Memory B cell (primary cell): ENCODE measurements at regions not wholly inside any gene's neighbourhood (a gene's known extent, or its start where the extent isn't known, plus 50 kb on each side); places are given as distances from the start of the nearest gene placed in this dataset.
"Not testable (repeated sequence)": the region's sequence is repeated elsewhere in the genome, so short reads cannot be mapped to it uniquely, and the experiment has no call there.

Experiments used
- ATAC-seq: fragments of 150-1000 bp; cut with Tn5 transposase; 2 replicates; pipeline ENCODE4 v1.10.0; 2021; ENCODE audit warnings: low read depth, mild to moderate bottlenecking, moderate library complexity
- DNase-seq, 2 donors: peaks; one replicate each; pipeline ENCODE4 v3.0.0; 2022; ENCODE audit warnings: low spot score in 2 of 2
- H3K27ac Mint-ChIP-seq: one replicate; pipeline ENCODE4 v1.8.0; 2022; ENCODE audit warnings: mild to moderate bottlenecking, moderate library complexity, mixed read lengths
- H3K27me3 Mint-ChIP-seq: one replicate; pipeline ENCODE4 v1.8.0; 2022; ENCODE audit warnings: mixed read lengths
- H3K36me3 Mint-ChIP-seq: one replicate; pipeline ENCODE4 v1.8.0; 2022; ENCODE audit warnings: mild to moderate bottlenecking, mixed read lengths
- H3K4me1 Mint-ChIP-seq: one replicate; pipeline ENCODE4 v1.8.0; 2022; ENCODE audit warnings: mixed read lengths
- H3K4me3 Mint-ChIP-seq: one replicate; pipeline ENCODE4 v1.8.0; 2022; ENCODE audit warnings: mild to moderate bottlenecking, moderate library complexity, mixed read lengths
- H3K9me3 Mint-ChIP-seq: one replicate; pipeline ENCODE4 v1.8.0; 2022; ENCODE audit warnings: mixed read lengths

DNA sequence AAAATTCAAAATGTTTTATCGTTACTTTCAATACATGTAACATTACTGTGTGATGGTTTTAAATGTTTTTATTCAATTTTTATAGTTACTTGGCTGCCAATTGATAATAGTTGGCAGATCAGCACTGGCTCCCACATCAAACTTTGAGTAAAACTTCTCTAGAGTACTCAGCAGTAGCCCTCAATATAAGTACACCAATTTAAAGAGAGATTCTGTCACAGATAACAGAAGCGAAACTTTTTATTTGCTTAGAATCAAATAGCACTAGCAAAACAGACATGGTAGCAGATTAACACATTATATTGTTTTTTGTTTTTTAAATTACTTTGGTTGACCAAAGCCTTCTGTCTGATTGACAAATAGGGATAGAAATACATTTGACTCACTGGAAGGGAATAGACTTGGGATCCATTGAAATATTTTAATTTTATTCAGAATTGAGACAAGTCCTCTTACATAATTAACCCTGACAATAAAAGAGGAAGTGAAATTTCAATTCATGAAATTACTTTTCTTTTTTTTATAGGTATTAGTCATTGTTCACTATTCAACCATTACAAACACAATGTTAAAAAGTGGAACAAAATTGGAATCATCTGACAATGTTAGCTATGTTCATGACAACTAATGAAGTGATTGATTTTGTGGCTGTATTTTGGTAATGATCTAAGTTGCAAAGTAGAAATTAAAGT is 554.9 kb downstream of the KLHL4 start:
- no peak overlapping the region for H3K4me3 Mint-ChIP-seq
- no peaks in the 10 kb centered on the region for H3K9me3 Mint-ChIP-seq
- H3K4me1 Mint-ChIP-seq = no peaks in the 10 kb centered on the region
- no peaks in the 10 kb centered on the region for H3K36me3 Mint-ChIP-seq
- no peak overlapping the region for H3K27ac Mint-ChIP-seq
- DNase-seq (no peak), ATAC-seq (no peak)
- H3K27me3 Mint-ChIP-seq = no peaks in the 10 kb centered on the region

DNA sequence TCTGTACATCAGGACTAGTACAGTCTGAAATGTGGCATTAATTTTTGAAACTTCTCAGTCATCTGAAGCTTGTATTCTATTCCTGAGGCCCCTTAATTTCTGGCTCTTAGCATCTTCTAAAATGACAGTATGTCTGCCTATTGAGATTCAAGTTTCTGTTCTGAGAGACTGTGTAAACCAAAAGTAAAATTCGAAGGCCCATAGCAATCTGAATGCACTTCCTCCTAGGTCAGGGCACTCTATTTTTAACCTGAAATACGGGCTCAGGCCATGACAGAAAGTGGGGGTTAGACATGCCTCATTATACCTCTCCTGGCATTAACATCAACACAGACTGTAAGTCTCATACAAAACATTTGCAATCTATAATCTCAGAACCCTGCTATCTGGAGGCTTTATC is 584.4 kb downstream of the KLHL4 start:
- H3K36me3 Mint-ChIP-seq = no peaks in the 10 kb centered on the region
- H3K4me3 Mint-ChIP-seq = no peak overlapping the region
- H3K9me3 Mint-ChIP-seq = peaks cover 3% of the 10 kb centered on the region
- ATAC-seq = no peak
- DNase-seq = no peak
- H3K27ac Mint-ChIP-seq = no peak overlapping the region
- H3K4me1 Mint-ChIP-seq = no peaks in the 10 kb centered on the region
- no peaks in the 10 kb centered on the region for H3K27me3 Mint-ChIP-seq

DNA sequence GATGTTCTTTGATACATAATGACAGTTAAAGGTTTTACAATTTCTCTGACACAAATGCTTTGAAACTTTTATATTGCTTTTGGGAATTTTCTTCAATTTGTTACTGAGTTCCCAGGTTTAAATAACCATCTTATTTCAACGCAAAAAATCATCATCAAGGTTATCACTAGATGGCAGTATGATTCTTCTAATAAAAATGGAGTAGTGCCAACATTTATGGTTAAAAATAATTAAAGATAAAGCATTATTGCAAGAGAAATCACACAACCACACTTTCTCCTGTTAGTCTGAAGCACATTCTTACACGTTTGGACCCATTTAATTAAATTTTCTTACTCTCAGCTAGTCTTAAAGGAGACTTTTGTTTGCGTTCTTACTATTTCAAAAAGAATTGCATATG is 611.3 kb upstream of the CPXCR1 start:
- ATAC-seq = no peak
- Mint-ChIP-seq H3K4me3 (no peak overlapping the region), H3K36me3 (no peaks in the 10 kb centered on the region), H3K27ac (no peak overlapping the region), H3K4me1 (no peaks in the 10 kb centered on the region), H3K27me3 (no peaks in the 10 kb centered on the region), H3K9me3 (no peaks in the 10 kb centered on the region)
- no peak for DNase-seq

GRCh38 chrX:88136328-88136727 is 610.7 kb upstream of the CPXCR1 start:
- H3K9me3 Mint-ChIP-seq = no peaks in the 10 kb centered on the region
- H3K4me3 Mint-ChIP-seq = no peak overlapping the region
- no peak overlapping the region for H3K27ac Mint-ChIP-seq
- no peak for ATAC-seq
- no peaks in the 10 kb centered on the region for H3K36me3 Mint-ChIP-seq
- no peaks in the 10 kb centered on the region for H3K27me3 Mint-ChIP-seq
- no peak for DNase-seq
- H3K4me1 Mint-ChIP-seq = no peaks in the 10 kb centered on the region

DNA sequence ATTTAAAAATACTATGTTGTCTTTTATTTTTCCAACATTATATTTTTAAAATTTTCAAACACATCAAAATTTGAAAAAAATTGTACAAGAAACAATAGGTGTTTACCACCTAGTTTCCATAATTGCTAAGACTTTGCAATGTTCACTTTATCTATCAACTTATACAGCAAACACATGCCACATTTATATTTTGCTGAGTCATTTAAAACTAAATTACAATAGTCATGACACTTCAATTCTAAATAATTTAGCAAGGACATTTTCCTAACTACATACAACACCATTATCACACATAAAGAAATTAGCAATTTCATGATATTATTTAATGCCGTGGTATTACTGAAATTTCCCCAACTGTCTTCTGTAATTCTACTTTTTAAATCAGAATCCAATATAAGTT is 600.4 kb upstream of the CPXCR1 start:
- Mint-ChIP-seq H3K4me3 (no peak overlapping the region), H3K4me1 (no peaks in the 10 kb centered on the region), H3K27ac (no peak overlapping the region), H3K36me3 (no peaks in the 10 kb centered on the region), H3K9me3 (no peaks in the 10 kb centered on the region), H3K27me3 (no peaks in the 10 kb centered on the region)
- ATAC-seq = no peak
- DNase-seq = no peak

DNA sequence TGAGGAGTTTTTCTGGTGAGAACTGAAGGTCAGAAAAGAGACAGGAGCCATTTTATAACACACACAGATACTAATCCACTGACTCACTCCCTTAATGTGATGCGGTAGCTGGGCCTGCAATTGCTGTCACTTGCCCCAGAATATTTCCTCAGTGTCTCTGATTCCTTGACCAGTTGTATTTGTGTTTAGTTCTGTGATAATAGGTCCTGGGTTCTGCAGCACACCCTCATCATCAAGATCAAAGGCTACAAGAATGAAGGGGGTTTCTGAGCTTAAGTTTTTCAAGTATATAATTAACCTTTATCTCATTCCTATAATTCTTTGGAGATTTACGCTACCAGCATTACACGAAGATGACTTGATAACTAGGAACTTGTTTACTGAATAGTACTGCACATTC is 576.5 kb upstream of the CPXCR1 start:
- ATAC-seq (no peak), DNase-seq (no peak)
- Mint-ChIP-seq H3K27me3 (no peaks in the 10 kb centered on the region), H3K36me3 (no peaks in the 10 kb centered on the region), H3K4me1 (no peaks in the 10 kb centered on the region), H3K9me3 (peaks cover 6% of the 10 kb centered on the region), H3K4me3 (no peak overlapping the region), H3K27ac (no peak overlapping the region)

DNA sequence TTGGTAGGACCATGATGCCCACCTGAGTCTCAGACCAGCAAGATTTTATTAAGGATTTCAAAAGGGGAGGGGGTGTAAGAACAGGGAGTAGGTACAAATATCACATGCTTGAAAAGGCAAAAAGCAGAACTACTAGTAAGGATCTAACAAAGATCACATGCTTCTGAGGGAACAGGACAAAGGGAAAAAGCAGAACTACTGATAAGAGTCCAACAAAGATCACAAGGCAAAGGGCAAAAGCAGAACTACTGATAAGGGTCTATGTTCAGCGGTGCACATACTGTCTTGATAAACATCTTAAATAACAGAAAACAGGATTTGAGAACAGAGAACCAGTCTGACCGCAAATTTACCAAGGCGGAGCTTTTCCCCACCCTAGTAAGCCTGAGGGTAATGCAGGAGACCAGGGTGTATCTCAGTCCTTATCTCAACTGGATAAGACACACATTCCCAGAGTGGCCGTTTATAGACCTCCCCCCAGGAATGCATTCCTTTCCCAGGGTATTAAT is 573.0 kb upstream of the CPXCR1 start:
- not testable (repeated sequence) for ATAC-seq, H3K27ac Mint-ChIP-seq, H3K4me1 Mint-ChIP-seq, H3K36me3 Mint-ChIP-seq, DNase-seq, H3K27me3 Mint-ChIP-seq, H3K9me3 Mint-ChIP-seq, H3K4me3 Mint-ChIP-seq

- ATAC-seq = no peak
- no peak overlapping the region for H3K4me3 Mint-ChIP-seq
- no peaks in the 10 kb centered on the region for H3K9me3 Mint-ChIP-seq
Measured at GRCh38 chrX:88202149-88202548, 544.9 kb upstream of the CPXCR1 start.

DNA sequence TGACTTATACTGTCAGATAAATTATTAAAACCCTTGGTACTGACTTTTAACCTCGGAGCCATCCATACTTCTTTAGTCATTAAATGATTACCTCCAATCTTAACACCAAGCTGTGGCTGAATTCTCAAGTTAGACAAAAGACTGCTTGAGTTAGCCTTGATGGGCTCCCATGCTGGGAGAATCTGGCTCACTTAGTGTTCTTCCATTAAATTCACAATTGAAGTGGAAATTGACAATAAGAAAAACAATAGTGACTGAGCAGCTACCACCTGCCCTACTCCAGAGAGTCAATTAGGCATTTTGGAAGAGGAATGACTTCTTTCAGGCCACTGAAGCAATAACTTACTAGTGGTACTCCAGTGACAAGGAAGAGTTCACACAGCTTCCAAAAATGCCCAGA is 503.0 kb upstream of the CPXCR1 start:
- Mint-ChIP-seq H3K4me1 (no peaks in the 10 kb centered on the region), H3K9me3 (peaks cover 3% of the 10 kb centered on the region), H3K27ac (no peak overlapping the region), H3K36me3 (no peaks in the 10 kb centered on the region), H3K27me3 (no peaks in the 10 kb centered on the region), H3K4me3 (no peak overlapping the region)
- no peak for ATAC-seq
- no peak for DNase-seq

More at GRCh38 chrX:88202149-88202548, 544.9 kb upstream of the CPXCR1 start:
- Mint-ChIP-seq H3K27ac (no peak overlapping the region), H3K4me1 (no peaks in the 10 kb centered on the region), H3K36me3 (no peaks in the 10 kb centered on the region), H3K27me3 (no peaks in the 10 kb centered on the region)
- DNase-seq = no peak

GRCh38 chrX:88284844-88285243 is 462.2 kb upstream of the CPXCR1 start:
- no peak overlapping the region for H3K4me3 Mint-ChIP-seq
- DNase-seq (no peak), ATAC-seq (no peak)
- H3K27me3 Mint-ChIP-seq = no peaks in the 10 kb centered on the region
- H3K4me1 Mint-ChIP-seq = no peaks in the 10 kb centered on the region
- peaks cover 3% of the 10 kb centered on the region for H3K9me3 Mint-ChIP-seq
- H3K27ac Mint-ChIP-seq = no peak overlapping the region
- no peaks in the 10 kb centered on the region for H3K36me3 Mint-ChIP-seq

DNA sequence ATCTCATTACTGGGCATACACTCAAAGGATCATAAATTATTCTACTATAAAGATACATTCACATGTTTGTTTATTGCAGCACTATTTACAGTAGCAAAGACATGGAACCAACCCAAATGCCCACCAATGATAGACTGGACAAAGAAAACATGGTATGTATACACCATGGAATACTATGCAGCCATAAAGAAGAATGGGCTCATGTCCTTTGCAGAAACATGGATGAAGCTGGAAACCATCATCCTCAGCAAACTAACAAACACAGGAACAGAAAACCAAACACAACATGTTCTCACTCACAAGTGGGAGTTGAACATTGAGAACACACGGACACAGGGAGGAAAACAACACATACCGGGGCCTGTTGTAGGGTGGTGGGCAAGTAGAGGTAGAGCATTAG is 433.1 kb upstream of the CPXCR1 start:
- not testable (repeated sequence) for H3K36me3 Mint-ChIP-seq, H3K4me3 Mint-ChIP-seq, H3K27ac Mint-ChIP-seq, DNase-seq, H3K27me3 Mint-ChIP-seq, H3K4me1 Mint-ChIP-seq, H3K9me3 Mint-ChIP-seq, ATAC-seq

GRCh38 chrX:88325634-88326033 is 421.4 kb upstream of the CPXCR1 start:
- Mint-ChIP-seq H3K27me3 (no peaks in the 10 kb centered on the region), H3K36me3 (no peaks in the 10 kb centered on the region), H3K4me1 (no peaks in the 10 kb centered on the region), H3K27ac (no peak overlapping the region), H3K4me3 (no peak overlapping the region), H3K9me3 (no peaks in the 10 kb centered on the region)
- ATAC-seq (no peak), DNase-seq (no peak)

GRCh38 chrX:88355252-88355651 is 391.8 kb upstream of the CPXCR1 start:
- Mint-ChIP-seq H3K27ac (no peak overlapping the region), H3K36me3 (no peaks in the 10 kb centered on the region), H3K27me3 (no peaks in the 10 kb centered on the region), H3K4me3 (no peak overlapping the region), H3K9me3 (no peaks in the 10 kb centered on the region), H3K4me1 (no peaks in the 10 kb centered on the region)
- no peak for ATAC-seq
- DNase-seq = no peak

DNA sequence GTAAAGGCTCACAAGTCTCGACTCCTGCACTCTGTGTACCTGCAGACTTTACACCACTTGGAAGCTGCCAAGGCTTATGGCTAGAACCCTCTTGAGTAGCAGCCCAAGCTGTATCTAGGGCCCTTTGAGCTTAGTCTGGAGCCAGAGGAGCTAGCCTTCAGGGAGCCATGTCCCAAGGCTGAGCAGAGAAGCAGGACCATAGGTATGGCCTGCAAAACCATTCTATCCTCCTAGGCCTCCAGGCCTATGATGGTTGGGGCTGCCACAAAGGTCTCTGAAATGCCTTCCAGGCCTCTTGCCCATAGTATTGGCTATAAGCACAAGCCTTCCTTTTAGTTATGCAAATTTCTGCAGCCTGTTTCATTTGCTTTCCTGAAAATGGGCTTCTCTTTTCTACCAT is 380.7 kb upstream of the CPXCR1 start:
- ATAC-seq = no peak
- DNase-seq = no peak
- Mint-ChIP-seq H3K27me3 (no peaks in the 10 kb centered on the region), H3K4me1 (no peaks in the 10 kb centered on the region), H3K9me3 (peaks cover 1% of the 10 kb centered on the region), H3K27ac (no peak overlapping the region), H3K36me3 (no peaks in the 10 kb centered on the region), H3K4me3 (no peak overlapping the region)

GRCh38 chrX:88378406-88378805 is 368.6 kb upstream of the CPXCR1 start:
- H3K4me3 Mint-ChIP-seq = no peak overlapping the region

More at GRCh38 chrX:88378406-88378805, 368.6 kb upstream of the CPXCR1 start:
- ATAC-seq (no peak), DNase-seq (no peak)
- H3K27ac Mint-ChIP-seq = no peak overlapping the region
- no peaks in the 10 kb centered on the region for H3K27me3 Mint-ChIP-seq
- H3K36me3 Mint-ChIP-seq = no peaks in the 10 kb centered on the region
- H3K4me1 Mint-ChIP-seq = no peaks in the 10 kb centered on the region
- peaks cover 7% of the 10 kb centered on the region for H3K9me3 Mint-ChIP-seq
